ENCODE measurements at regions not wholly inside any gene's neighbourhood (a gene's known extent, or its start where the extent isn't known, plus 50 kb on each side); places are given as distances from the start of the nearest gene placed in this dataset.

DNA sequence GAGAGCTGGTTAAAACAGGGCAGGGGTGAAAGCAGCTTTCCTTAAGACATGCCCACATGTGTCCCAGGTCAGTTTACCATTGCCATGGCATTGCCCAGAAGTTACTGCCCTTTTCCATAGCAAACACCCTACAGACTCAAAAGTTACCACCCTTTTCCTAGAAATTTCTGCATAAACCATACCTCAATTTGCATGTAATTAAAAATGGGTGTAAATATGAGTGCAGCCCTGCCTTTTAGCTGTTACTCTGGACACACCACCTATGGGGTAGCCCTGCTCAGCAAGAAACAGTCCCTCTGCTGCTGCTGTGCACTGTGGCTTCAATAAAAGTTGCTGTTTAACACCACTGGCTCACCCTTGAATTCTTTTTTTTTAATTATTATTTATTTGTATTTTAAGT lies 168.5 kb upstream of the C16orf82 start:
- no peak overlapping the region for H3K4me3 ChIP-seq (ENCODE audit: low read depth, low read length)
- TF ChIP-seq, protein P1, sequence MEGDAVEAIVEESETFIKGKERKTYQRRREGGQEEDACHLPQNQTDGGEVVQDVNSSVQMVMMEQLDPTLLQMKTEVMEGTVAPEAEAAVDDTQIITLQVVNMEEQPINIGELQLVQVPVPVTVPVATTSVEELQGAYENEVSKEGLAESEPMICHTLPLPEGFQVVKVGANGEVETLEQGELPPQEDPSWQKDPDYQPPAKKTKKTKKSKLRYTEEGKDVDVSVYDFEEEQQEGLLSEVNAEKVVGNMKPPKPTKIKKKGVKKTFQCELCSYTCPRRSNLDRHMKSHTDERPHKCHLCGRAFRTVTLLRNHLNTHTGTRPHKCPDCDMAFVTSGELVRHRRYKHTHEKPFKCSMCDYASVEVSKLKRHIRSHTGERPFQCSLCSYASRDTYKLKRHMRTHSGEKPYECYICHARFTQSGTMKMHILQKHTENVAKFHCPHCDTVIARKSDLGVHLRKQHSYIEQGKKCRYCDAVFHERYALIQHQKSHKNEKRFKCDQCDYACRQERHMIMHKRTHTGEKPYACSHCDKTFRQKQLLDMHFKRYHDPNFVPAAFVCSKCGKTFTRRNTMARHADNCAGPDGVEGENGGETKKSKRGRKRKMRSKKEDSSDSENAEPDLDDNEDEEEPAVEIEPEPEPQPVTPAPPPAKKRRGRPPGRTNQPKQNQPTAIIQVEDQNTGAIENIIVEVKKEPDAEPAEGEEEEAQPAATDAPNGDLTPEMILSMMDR (IDR thresholded peaks at IDR 0.05; ENCODE audit: insufficient read depth, low read depth, low read length, missing control alignments) = no peak
- no peak for DNase-seq (ENCODE audit: low read depth)

DNA sequence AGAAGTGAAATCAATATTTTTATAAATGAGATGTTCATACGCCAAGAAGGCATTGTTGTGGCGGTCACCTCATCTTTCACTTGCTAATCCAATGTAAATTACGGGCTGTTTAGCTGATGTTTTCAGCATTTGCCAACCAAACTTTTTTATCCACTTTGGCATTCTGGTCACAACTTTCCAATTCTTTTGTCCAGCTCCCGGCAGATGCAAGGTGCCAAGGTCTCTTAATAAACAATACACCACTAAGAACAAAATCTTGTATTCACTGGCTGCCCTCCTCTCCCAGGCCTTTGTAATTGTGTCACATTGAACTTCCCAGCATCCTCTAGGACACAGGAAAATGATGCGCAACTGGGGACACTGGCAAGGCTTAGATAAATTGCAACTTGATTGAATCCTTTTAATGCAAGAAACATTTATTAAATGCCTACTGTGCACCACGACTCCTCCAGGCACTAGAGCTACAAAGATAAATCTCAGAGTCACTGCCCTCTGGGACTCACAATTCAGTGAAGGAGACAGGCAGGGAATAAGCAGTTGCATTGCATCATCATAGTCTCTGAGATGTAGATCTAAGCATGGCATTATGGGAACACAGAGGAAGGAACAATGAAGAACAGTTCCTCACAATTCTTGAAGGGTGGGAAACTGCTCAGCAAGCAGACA lies 165.4 kb upstream of the C16orf82 start:
- TF ChIP-seq, protein P1 (IDR thresholded peaks at IDR 0.05; ENCODE audit: insufficient read depth, low read depth, low read length, missing control alignments) = no peak

DNA sequence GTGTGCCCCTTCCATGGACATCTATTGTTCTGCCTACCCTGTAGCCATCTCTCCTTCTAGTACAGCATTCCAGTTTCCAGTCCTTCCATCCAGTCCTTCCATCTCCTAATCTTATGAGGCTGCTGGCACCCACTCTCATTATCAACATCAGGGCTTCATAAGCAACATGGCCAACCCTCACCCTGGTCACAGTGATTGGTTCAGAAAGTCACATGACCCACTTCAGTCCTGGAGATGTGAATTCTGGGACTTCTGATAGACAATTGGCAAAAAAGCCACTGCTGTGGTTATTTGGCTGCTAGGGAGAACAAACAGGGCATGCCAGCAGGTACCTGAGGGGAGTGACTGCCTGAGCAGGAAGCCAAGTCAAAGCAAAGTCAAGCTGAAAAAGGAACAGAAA lies 164.7 kb upstream of the C16orf82 start:
- TF ChIP-seq, protein P1 (IDR thresholded peaks at IDR 0.05; ENCODE audit: insufficient read depth, low read depth, low read length, missing control alignments) = no peak
- DNase-seq (ENCODE audit: low read depth) = no peak
- no peak overlapping the region for H3K4me3 ChIP-seq (ENCODE audit: low read depth, low read length)

More for the DNA sequence above, 165.4 kb upstream of the C16orf82 start:
- DNase-seq (ENCODE audit: low read depth) = no peak
- H3K4me3 ChIP-seq (ENCODE audit: low read depth, low read length) = no peak overlapping the region

DNA sequence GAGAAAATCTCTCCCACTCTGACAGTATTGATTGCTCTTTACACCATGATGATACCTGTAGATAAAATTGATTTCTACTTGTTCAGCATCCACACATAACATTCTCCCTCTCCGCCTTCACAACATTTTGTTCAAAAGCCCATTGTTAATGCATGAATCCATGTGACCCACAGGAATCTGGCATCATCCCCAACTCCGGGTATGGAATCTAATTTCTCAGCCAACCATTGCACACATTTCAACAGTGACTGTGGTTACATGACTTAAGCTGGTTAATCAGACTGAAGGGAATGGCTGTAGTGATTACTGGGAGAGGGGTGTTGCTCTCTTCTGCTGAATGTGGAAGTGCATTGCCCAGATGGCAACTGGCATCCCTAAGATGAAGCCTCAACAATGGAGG lies 161.4 kb upstream of the C16orf82 start:
- DNase-seq (ENCODE audit: low read depth) = no peak
- H3K4me3 ChIP-seq (ENCODE audit: low read depth, low read length) = no peak overlapping the region
- TF ChIP-seq, protein P1 (IDR thresholded peaks at IDR 0.05; ENCODE audit: insufficient read depth, low read depth, low read length, missing control alignments) = no peak

DNA sequence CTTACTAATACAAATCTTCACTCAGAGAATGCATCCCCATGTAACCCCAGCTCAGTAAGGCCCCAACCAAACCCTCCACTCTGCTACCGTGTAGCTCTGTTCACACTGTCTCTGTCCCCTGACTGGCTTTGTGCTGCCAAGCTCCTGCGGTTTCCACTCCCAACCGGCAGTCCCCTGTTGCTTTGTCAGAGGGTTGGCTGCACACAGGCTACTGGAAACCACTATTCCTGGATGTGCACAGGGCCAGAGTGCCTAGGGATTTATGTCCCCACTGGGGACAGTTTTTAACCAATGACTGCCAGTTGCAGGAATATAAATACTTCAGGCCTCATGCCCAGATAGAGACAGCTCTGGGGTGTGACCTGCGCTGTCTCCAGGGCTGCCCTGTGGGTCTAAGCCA lies 157.1 kb upstream of the C16orf82 start:
- no peak overlapping the region for H3K4me3 ChIP-seq (ENCODE audit: low read depth, low read length)
- TF ChIP-seq, protein P1 (IDR thresholded peaks at IDR 0.05; ENCODE audit: insufficient read depth, low read depth, low read length, missing control alignments) = no peak
- DNase-seq (ENCODE audit: low read depth) = no peak

DNA sequence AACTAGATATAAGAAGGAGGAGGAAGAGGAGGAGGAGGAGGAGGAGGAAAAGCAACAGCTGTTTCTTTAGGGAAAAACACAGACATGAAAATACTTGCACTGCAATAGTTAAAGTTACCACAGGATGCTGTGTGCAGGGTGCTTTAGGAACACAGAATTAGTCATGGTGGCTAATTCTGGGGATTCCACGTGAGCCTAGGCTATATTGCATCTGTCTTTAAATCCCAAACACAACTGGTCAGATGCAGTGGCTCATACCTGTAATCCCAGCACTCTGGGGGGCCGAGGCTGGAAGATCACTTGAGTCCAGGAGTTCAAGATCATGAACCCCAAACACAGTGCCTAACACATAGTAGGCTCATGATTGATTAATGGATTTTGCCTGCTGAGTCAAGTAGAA lies 155.3 kb upstream of the C16orf82 start:
- no peak overlapping the region for H3K4me3 ChIP-seq (ENCODE audit: low read depth, low read length)
- TF ChIP-seq, protein P1 (IDR thresholded peaks at IDR 0.05; ENCODE audit: insufficient read depth, low read depth, low read length, missing control alignments) = no peak
- no peak for DNase-seq (ENCODE audit: low read depth)

DNA sequence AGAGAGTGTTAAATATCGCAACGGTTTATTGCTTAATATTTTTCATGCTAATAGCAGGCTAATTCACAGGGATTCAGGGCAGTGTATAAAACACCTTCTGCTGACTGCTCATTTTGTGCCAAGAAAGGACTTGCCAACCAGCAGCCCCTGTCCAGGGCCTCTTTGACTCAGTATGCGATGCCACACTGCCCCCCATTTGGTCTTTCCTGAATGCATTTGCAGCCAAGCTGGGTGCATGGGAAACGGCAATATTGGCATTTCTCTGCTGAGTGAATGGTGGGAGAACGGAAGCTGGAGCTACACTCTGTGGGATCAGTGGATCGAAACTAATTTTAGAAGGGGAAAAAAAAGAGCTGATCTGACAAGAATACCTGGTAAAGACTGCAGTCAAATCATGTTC lies 152.9 kb upstream of the C16orf82 start:
- TF ChIP-seq, protein P1 (IDR thresholded peaks at IDR 0.05; ENCODE audit: insufficient read depth, low read depth, low read length, missing control alignments) = no peak
- H3K4me3 ChIP-seq (ENCODE audit: low read depth, low read length) = no peak overlapping the region

More for the DNA sequence above, 152.9 kb upstream of the C16orf82 start:
- DNase-seq (ENCODE audit: low read depth) = no peak
